Neural cell (in vitro differentiated cells): ENCODE measurements at regions not wholly inside any gene's neighbourhood (a gene's known extent, or its start where the extent isn't known, plus 50 kb on each side); places are given as distances from the start of the nearest gene placed in this dataset.

Experiments
- H2AFZ ChIP-seq: fragments of 200-600, 300-800 bp; sonication (generic), shearing (Covaris generic); 2 replicates; pipeline ENCODE4 v1.6.0; 2014; ENCODE audit warnings: low read depth, mild to moderate bottlenecking, antibody characterized with exemption, low read length, moderate library complexity
- H3F3A ChIP-seq: fragments of 200-600 bp; shearing (Covaris generic); 2 replicates; pipeline ENCODE4 v1.6.1; 2016; ENCODE audit warnings: mild to moderate bottlenecking, moderate library complexity, mixed read lengths, antibody characterized with exemption, low read length; ENCODE audit not compliant: insufficient read depth, poor library complexity, severe bottlenecking
- H3K27ac ChIP-seq: fragments of 200-600, 300-800 bp; sonication (generic), shearing (Covaris generic); 2 replicates; pipeline ENCODE4 v1.5.1; 2014; ENCODE audit warnings: mild to moderate bottlenecking, low read length, moderate library complexity
- H3K27me3 ChIP-seq: fragments of 300-800, 200-600 bp; sonication (generic), shearing (Covaris generic); 2 replicates; pipeline ENCODE4 v1.6.0; 2014; ENCODE audit warnings: mild to moderate bottlenecking, low read depth, low read length, moderate library complexity; ENCODE audit not compliant: insufficient read depth
- H3K36me3 ChIP-seq: fragments of 300-800, 200-600 bp; sonication (generic), shearing (Covaris generic); 2 replicates; pipeline ENCODE4 v1.5.1; 2014; ENCODE audit warnings: mild to moderate bottlenecking, antibody characterized with exemption, low read length, moderate library complexity; ENCODE audit not compliant: insufficient read depth
- H3K4me2 ChIP-seq: fragments of 300-800, 200-600 bp; sonication (generic), shearing (Covaris generic); 2 replicates; pipeline ENCODE4 v1.6.0; 2014; ENCODE audit warnings: mild to moderate bottlenecking, low read length
- H3K4me3 ChIP-seq: fragments of 300-800, 200-600 bp; sonication (generic), shearing (Covaris generic); 2 replicates; pipeline ENCODE4 v1.5.1; 2014; ENCODE audit warnings: mild to moderate bottlenecking, low read length, moderate library complexity
- H3K79me2 ChIP-seq: fragments of 200-600 bp; shearing (Covaris generic); replicated peaks from 2 replicates; pipeline ENCODE4 v1.6.0; 2014; ENCODE audit warnings: mild to moderate bottlenecking, low read length, moderate library complexity; ENCODE audit not compliant: insufficient read depth
- H3K9ac ChIP-seq: fragments of 300-800, 200-600 bp; sonication (generic), shearing (Covaris generic); 2 replicates; pipeline ENCODE4 v1.6.1; 2016; ENCODE audit warnings: mild to moderate bottlenecking, low read length, mixed read lengths
- H3K9me2 ChIP-seq: fragments of 200-600 bp; shearing (Covaris generic); 2 replicates; pipeline ENCODE4 v1.6.1; 2016; ENCODE audit warnings: mild to moderate bottlenecking, low read length, mixed read lengths; ENCODE audit not compliant: insufficient read depth
- H3K9me3 ChIP-seq: fragments of 200-600, 300-800 bp; sonication (generic), shearing (Covaris generic); 2 replicates; pipeline ENCODE4 v1.6.1; 2016; ENCODE audit warnings: mild to moderate bottlenecking, mixed run types, low read length, moderate library complexity, mixed read lengths
- H4K20me1 ChIP-seq: fragments of 200-600 bp; shearing (Covaris generic); 2 replicates; pipeline ENCODE4 v1.6.1; 2016; ENCODE audit warnings: mild to moderate bottlenecking, mixed run types; ENCODE audit not compliant: insufficient read depth
- CTCF ChIP-seq: fragments of 450-650 bp; IDR thresholded peaks from 2 replicates; pipeline ENCODE4 v1.5.1; 2014; ENCODE audit warnings: antibody characterized with exemption, mild to moderate bottlenecking, moderate library complexity; ENCODE audit not compliant: poor library complexity, severe bottlenecking
- EP300 ChIP-seq: fragments of 450-650 bp; conservative IDR thresholded peaks from 2 replicates; pipeline ENCODE4 v1.6.1; 2014; ENCODE audit warnings: antibody characterized with exemption, mild to moderate bottlenecking, moderate library complexity; ENCODE audit not compliant: poor library complexity, severe bottlenecking
- EZH2 ChIP-seq: fragments of 200-600, 300-800 bp; shearing (Covaris generic), sonication (generic); IDR thresholded peaks from 2 replicates; pipeline ENCODE4 v1.6.1; 2014; ENCODE audit warnings: antibody characterized with exemption, low read length, borderline replicate concordance, mild to moderate bottlenecking; ENCODE audit not compliant: insufficient read depth, poor library complexity, severe bottlenecking
- MXI1 ChIP-seq: fragments of 450-650 bp; conservative IDR thresholded peaks from 2 replicates; pipeline ENCODE4 v1.6.1; 2014; ENCODE audit warnings: antibody characterized with exemption, mild to moderate bottlenecking; ENCODE audit not compliant: poor library complexity, severe bottlenecking
- POLR2AphosphoS5 ChIP-seq: IDR thresholded peaks from 2 replicates; pipeline ENCODE4 v1.6.1; 2012
- RAD21 ChIP-seq: fragments of 450-650 bp; conservative IDR thresholded peaks from 2 replicates; pipeline ENCODE4 v1.6.1; 2014; ENCODE audit warnings: antibody characterized with exemption, mild to moderate bottlenecking, moderate library complexity
- REST ChIP-seq: IDR thresholded peaks from 2 replicates; pipeline ENCODE4 v1.6.1; 2012; ENCODE audit warnings: borderline replicate concordance
- TAF1 ChIP-seq: IDR thresholded peaks from 2 replicates; pipeline ENCODE4 v1.6.1; 2012; ENCODE audit warnings: low read depth

GRCh38 chr16:51302042-51302441 is 151.0 kb upstream of the SALL1 start:
- H4K20me1 ChIP-seq: no peaks in the 10 kb centered on the region
- no peaks in the 10 kb centered on the region for H3K9me3 ChIP-seq
- H3K36me3 ChIP-seq: no peaks in the 10 kb centered on the region
- no peak overlapping the region for H3K4me2 ChIP-seq
- no peaks in the 10 kb centered on the region for H3K27me3 ChIP-seq
- no peak overlapping the region for H2AFZ ChIP-seq
- H3K9ac ChIP-seq: no peak overlapping the region
- no peaks in the 10 kb centered on the region for H3K9me2 ChIP-seq
- no peak overlapping the region for H3K27ac ChIP-seq
- H3F3A ChIP-seq: no peaks in the 10 kb centered on the region
- H3K4me3 ChIP-seq: no peak overlapping the region
- no peak for TF ChIP-seq MXI1
- no peak for TF ChIP-seq POLR2AphosphoS5
- TF ChIP-seq EP300: no peak
- no peak for TF ChIP-seq TAF1
- H3K79me2 ChIP-seq: no peaks in the 10 kb centered on the region

GRCh38 chr16:51298800-51299199 is 147.7 kb upstream of the SALL1 start:
- H3K9ac ChIP-seq: no peak overlapping the region
- H3K4me2 ChIP-seq: no peak overlapping the region
- H4K20me1 ChIP-seq: no peaks in the 10 kb centered on the region
- H2AFZ ChIP-seq: no peak overlapping the region
- H3K27ac ChIP-seq: no peak overlapping the region
- H3K9me3 ChIP-seq: no peaks in the 10 kb centered on the region
- no peaks in the 10 kb centered on the region for H3F3A ChIP-seq
- TF ChIP-seq CTCF: no peak
- no peak for TF ChIP-seq REST
- TF ChIP-seq MXI1: no peak
- no peak for TF ChIP-seq RAD21
- no peak for TF ChIP-seq EP300
- no peaks in the 10 kb centered on the region for H3K27me3 ChIP-seq
- no peaks in the 10 kb centered on the region for H3K9me2 ChIP-seq
- H3K79me2 ChIP-seq: no peaks in the 10 kb centered on the region
- no peak overlapping the region for H3K4me3 ChIP-seq
- no peaks in the 10 kb centered on the region for H3K36me3 ChIP-seq

- H3K27ac ChIP-seq: no peak overlapping the region
- TF ChIP-seq POLR2AphosphoS5: no peak
- no peak for TF ChIP-seq MXI1
- TF ChIP-seq TAF1: no peak
- no peak for TF ChIP-seq EZH2
- TF ChIP-seq CTCF: no peak
- TF ChIP-seq RAD21: no peak
- no peak for TF ChIP-seq EP300
- H4K20me1 ChIP-seq: no peaks in the 10 kb centered on the region
- no peak overlapping the region for H3K4me3 ChIP-seq
- H3K9ac ChIP-seq: no peak overlapping the region
- H3K36me3 ChIP-seq: no peaks in the 10 kb centered on the region
- H3K9me3 ChIP-seq: no peaks in the 10 kb centered on the region
- no peaks in the 10 kb centered on the region for H3F3A ChIP-seq
- no peak overlapping the region for H3K4me2 ChIP-seq
- H3K9me2 ChIP-seq: no peaks in the 10 kb centered on the region
- no peaks in the 10 kb centered on the region for H3K79me2 ChIP-seq
- H2AFZ ChIP-seq: no peak overlapping the region
- H3K27me3 ChIP-seq: no peaks in the 10 kb centered on the region
These were observed 139.6 kb upstream of the SALL1 start for GRCh38 chr16:51290442-51291285.
